Muscle layer of colon (tissue), 2 donors: ENCODE measurements at regions not wholly inside any gene's neighbourhood (a gene's known extent, or its start where the extent isn't known, plus 50 kb on each side); places are given as distances from the start of the nearest gene placed in this dataset.

Experiments
- H3K27ac ChIP-seq: one replicate; pipeline ENCODE4 v1.7.0; 2013; ENCODE audit warnings: low read depth, mild to moderate bottlenecking, low read length, moderate library complexity
- H3K27me3 ChIP-seq, 2 donors: one replicate each; pipeline ENCODE4 v1.7.0; 2013; ENCODE audit warnings: low read length in 2 of 2, mild to moderate bottlenecking in 2 of 2; ENCODE audit not compliant: insufficient read depth in 2 of 2, control insufficient read depth in 1 of 2
- H3K36me3 ChIP-seq: one replicate; pipeline ENCODE4 v1.7.0; 2013; ENCODE audit warnings: mild to moderate bottlenecking, low read length; ENCODE audit not compliant: insufficient read depth
- H3K4me1 ChIP-seq: one replicate; pipeline ENCODE4 v1.7.0; 2013; ENCODE audit warnings: mild to moderate bottlenecking, low read length; ENCODE audit not compliant: insufficient read depth
- H3K4me3 ChIP-seq, 2 donors: one replicate each; pipeline ENCODE4 v1.7.0; 2013; ENCODE audit warnings: low read length in 2 of 2, low read depth in 1 of 2, mild to moderate bottlenecking in 1 of 2, moderate library complexity in 1 of 2
- H3K9ac ChIP-seq: one replicate; pipeline ENCODE4 v1.7.0; 2013; ENCODE audit warnings: low read length
- H3K9me3 ChIP-seq: one replicate; pipeline ENCODE4 v1.7.0; 2013; ENCODE audit warnings: mild to moderate bottlenecking, low read length
- donor health status: abdominal sarcoma.
- donor health status: Adenocarcinoma of cecum.

DNA sequence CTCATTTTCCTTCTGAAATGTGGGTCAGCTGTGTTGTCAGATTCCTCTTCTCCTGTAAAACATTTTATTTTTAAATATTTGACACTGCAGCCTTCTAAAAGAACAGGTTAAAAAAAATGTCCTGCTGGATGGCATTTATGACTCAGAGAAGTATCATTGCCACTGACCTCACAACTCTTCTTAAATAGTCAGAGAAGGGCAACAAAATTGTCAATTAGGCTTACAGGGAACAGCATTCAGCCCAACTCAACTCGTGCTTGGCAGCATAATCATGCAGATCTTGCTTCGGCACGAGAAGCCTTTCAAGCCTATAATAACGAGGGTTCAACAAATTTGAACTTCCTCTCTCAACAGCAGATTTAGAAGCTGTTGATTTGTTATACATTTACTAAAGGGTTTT lies 296.7 kb upstream of the DACH1 start:
- no peaks in the 10 kb centered on the region for H3K36me3 ChIP-seq
- no peak overlapping the region for H3K9ac ChIP-seq
- no peak overlapping the region for H3K4me3 ChIP-seq
- no peaks in the 10 kb centered on the region for H3K9me3 ChIP-seq
- H3K27ac ChIP-seq: no peak overlapping the region
- no peaks in the 10 kb centered on the region for H3K4me1 ChIP-seq
- H3K27me3 ChIP-seq: no peaks in the 10 kb centered on the region

GRCh38 chr13:72160977-72161376 lies 294.0 kb upstream of the DACH1 start:
- no peaks in the 10 kb centered on the region for H3K36me3 ChIP-seq
- H3K9ac ChIP-seq: no peak overlapping the region
- no peak overlapping the region for H3K27ac ChIP-seq
- H3K4me3 ChIP-seq: no peak overlapping the region
- H3K27me3 ChIP-seq: no peaks in the 10 kb centered on the region
- no peaks in the 10 kb centered on the region for H3K9me3 ChIP-seq
- H3K4me1 ChIP-seq: no peaks in the 10 kb centered on the region

- Histone ChIP-seq H3K4me1 (no peaks in the 10 kb centered on the region), H3K9me3 (no peaks in the 10 kb centered on the region), H3K9ac (no peak overlapping the region), H3K36me3 (no peaks in the 10 kb centered on the region), H3K27me3 (no peaks in the 10 kb centered on the region), H3K27ac (no peak overlapping the region), H3K4me3 (no peak overlapping the region)
Observed at GRCh38 chr13:72156760-72157159, 289.8 kb upstream of the DACH1 start.

GRCh38 chr13:72153272-72153671 lies 286.3 kb upstream of the DACH1 start:
- Histone ChIP-seq H3K9ac (no peak overlapping the region), H3K9me3 (no peaks in the 10 kb centered on the region), H3K4me1 (no peaks in the 10 kb centered on the region), H3K27me3 (no peaks in the 10 kb centered on the region), H3K36me3 (no peaks in the 10 kb centered on the region), H3K4me3 (no peak overlapping the region), H3K27ac (no peak overlapping the region)

- Histone ChIP-seq H3K9me3 (no peaks in the 10 kb centered on the region), H3K36me3 (no peaks in the 10 kb centered on the region), H3K9ac (no peak overlapping the region), H3K27me3 (no peaks in the 10 kb centered on the region), H3K4me1 (no peaks in the 10 kb centered on the region), H3K4me3 (no peak overlapping the region), H3K27ac (no peak overlapping the region)
Observed at GRCh38 chr13:72151241-72151640, 284.2 kb upstream of the DACH1 start.

DNA sequence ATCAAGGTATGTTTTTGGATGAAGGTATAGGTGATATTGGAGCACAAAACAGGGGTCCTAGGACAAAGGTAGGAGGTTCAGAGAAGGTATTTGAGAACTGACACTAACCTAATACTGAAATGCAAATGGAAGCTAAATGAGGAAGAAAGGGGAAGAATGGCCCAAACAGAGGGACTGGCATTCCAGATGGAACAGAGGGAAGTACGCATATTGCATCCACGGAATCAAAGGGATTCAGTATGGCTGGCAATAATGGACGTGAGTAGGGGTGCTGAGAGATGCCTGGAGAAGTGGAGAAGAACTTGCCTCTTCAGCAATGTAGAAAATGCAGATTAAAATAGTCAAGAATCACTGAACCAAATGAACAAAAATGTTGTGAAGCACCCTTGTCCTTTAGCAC lies 283.5 kb upstream of the DACH1 start:
- H3K27ac ChIP-seq: no peak overlapping the region
- H3K4me3 ChIP-seq: no peak overlapping the region
- H3K9me3 ChIP-seq: no peaks in the 10 kb centered on the region
- no peaks in the 10 kb centered on the region for H3K36me3 ChIP-seq
- H3K4me1 ChIP-seq: no peaks in the 10 kb centered on the region
- no peak overlapping the region for H3K9ac ChIP-seq
- H3K27me3 ChIP-seq: no peaks in the 10 kb centered on the region

- Histone ChIP-seq H3K9me3 (no peaks in the 10 kb centered on the region), H3K27me3 (no peaks in the 10 kb centered on the region)
Observed at GRCh38 chr13:72149701-72150100, 282.7 kb upstream of the DACH1 start.

DNA sequence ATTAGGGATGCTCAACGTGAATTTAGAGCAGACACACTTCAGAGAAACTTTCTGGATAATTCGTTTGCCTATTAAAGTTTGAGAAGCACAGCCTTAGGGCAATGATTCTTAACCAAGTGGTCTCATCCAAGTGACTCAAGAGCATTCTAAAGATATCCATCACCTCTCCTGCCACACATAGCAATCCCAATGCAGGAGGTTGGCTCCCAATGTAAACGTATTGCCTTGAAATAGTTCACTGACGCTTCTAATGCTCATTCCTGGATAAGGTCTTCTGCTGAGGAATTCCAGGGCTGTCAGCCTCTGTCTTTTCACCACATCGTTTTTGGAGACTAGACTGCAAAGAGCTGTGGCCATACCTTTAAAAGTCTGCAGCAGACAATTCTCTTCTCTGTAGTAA lies 279.8 kb upstream of the DACH1 start:
- H3K27ac ChIP-seq: no peak overlapping the region
- no peak overlapping the region for H3K4me3 ChIP-seq
- no peaks in the 10 kb centered on the region for H3K4me1 ChIP-seq
- H3K9me3 ChIP-seq: no peaks in the 10 kb centered on the region
- H3K27me3 ChIP-seq: no peaks in the 10 kb centered on the region
- no peak overlapping the region for H3K9ac ChIP-seq
- H3K36me3 ChIP-seq: no peaks in the 10 kb centered on the region

More at GRCh38 chr13:72149701-72150100, 282.7 kb upstream of the DACH1 start:
- Histone ChIP-seq H3K36me3 (no peaks in the 10 kb centered on the region), H3K4me3 (no peak overlapping the region), H3K4me1 (no peaks in the 10 kb centered on the region), H3K27ac (no peak overlapping the region), H3K9ac (no peak overlapping the region)

GRCh38 chr13:72145383-72145782 lies 278.4 kb upstream of the DACH1 start:
- H3K27ac ChIP-seq: no peak overlapping the region
- H3K27me3 ChIP-seq: no peaks in the 10 kb centered on the region
- H3K4me1 ChIP-seq: no peaks in the 10 kb centered on the region
- no peak overlapping the region for H3K9ac ChIP-seq
- no peaks in the 10 kb centered on the region for H3K36me3 ChIP-seq
- H3K4me3 ChIP-seq: no peak overlapping the region
- H3K9me3 ChIP-seq: no peaks in the 10 kb centered on the region

DNA sequence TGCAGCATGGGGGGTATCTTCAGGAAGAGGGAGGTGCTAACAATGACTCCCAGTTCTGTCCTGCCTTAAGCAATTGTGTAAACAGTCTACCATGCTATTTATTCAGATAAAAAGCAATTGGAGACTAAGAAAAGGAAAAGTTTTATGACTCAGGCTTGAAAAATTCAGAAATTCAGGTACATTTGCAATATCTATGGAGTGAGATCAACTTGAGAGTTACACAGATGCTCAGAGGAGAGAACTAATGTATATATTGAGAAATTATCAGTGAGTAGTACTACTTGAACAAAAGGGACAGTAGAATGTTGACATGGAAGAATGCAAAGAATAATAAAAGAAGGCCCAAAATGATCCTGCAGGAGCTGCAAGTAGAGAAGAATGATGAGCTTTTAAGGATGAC lies 277.6 kb upstream of the DACH1 start:
- no peak overlapping the region for H3K9ac ChIP-seq
- no peaks in the 10 kb centered on the region for H3K36me3 ChIP-seq
- H3K9me3 ChIP-seq: no peaks in the 10 kb centered on the region
- H3K4me1 ChIP-seq: no peaks in the 10 kb centered on the region
- no peak overlapping the region for H3K4me3 ChIP-seq
- H3K27me3 ChIP-seq: no peaks in the 10 kb centered on the region
- H3K27ac ChIP-seq: no peak overlapping the region

- H3K36me3 ChIP-seq: no peaks in the 10 kb centered on the region
- no peaks in the 10 kb centered on the region for H3K9me3 ChIP-seq
- H3K9ac ChIP-seq: no peak overlapping the region
- H3K4me3 ChIP-seq: no peak overlapping the region
- no peaks in the 10 kb centered on the region for H3K4me1 ChIP-seq
- H3K27ac ChIP-seq: no peak overlapping the region
- H3K27me3 ChIP-seq: no peaks in the 10 kb centered on the region
Observed at GRCh38 chr13:72141855-72142519, 275.0 kb upstream of the DACH1 start.

- no peaks in the 10 kb centered on the region for H3K36me3 ChIP-seq
- no peak overlapping the region for H3K27ac ChIP-seq
- H3K4me3 ChIP-seq: no peak overlapping the region
- H3K9ac ChIP-seq: no peak overlapping the region
- H3K9me3 ChIP-seq: no peaks in the 10 kb centered on the region
- no peaks in the 10 kb centered on the region for H3K27me3 ChIP-seq
- H3K4me1 ChIP-seq: no peaks in the 10 kb centered on the region
Observed at GRCh38 chr13:72139192-72139591, 272.2 kb upstream of the DACH1 start.
